HCT116 (cell line): ENCODE measurements at regions not wholly inside any gene's neighbourhood (a gene's known extent, or its start where the extent isn't known, plus 50 kb on each side); places are given as distances from the start of the nearest gene placed in this dataset.

Source experiments
- ATAC-seq: fragments of 200-7000 bp; cut with Tn5 transposase; 2 replicates; pipeline ENCODE4 v1.9.1; 2020; ENCODE audit warnings: mild to moderate bottlenecking, moderate library complexity
- BruUV-seq: library from RNA; stranded (reverse); fragments of 400-500 nt; replicated peaks from 2 replicates; lab custom pipeline; 2021; lab: Mats Ljungman, UMichigan
- CTCF ChIA-PET: fragments of 300-600 bp; sonication (Branson Sonifier 250); formaldehyde crosslinking; loops from one replicate; lab custom pipeline; 2021; ENCODE audit warnings: antibody characterized with exemption; lab: Charles Lee
- POLR2A ChIA-PET: fragments of 300-600, 350-600 bp; sonication (Branson Sonifier 250); formaldehyde crosslinking; loops from one replicate; lab custom pipeline; 2021; ENCODE audit warnings: antibody characterized with exemption; lab: Charles Lee
- RAD21 ChIA-PET, 2 experiments: fragments of 300-600 bp; sonication (Branson Sonifier 250); formaldehyde crosslinking; loops; one replicate each; lab custom pipeline; 2023; ENCODE audit warnings: low total read pairs in 2 of 2; ENCODE audit not compliant: uncharacterized antibody in 2 of 2, unreplicated experiment in 2 of 2, low non-redundant PET in 1 of 2; lab: Charles Lee
- DNase-seq: peaks from one replicate; pipeline ENCODE4 v3.0.0-alpha.2; 2010; ENCODE audit warnings: low read depth, low spot score
- H2AFZ ChIP-seq: fragments of 200-600 bp; shearing (Covaris generic), sonication (generic); 2 replicates; pipeline ENCODE4 v1.6.1; 2017; ENCODE audit warnings: low read depth, mixed run types, mixed read lengths, antibody characterized with exemption, low read length; ENCODE audit not compliant: poor library complexity, severe bottlenecking
- H3K27ac ChIP-seq: 2 replicates; pipeline ENCODE4 v1.5.1; 2012; ENCODE audit warnings: low read depth, low read length
- H3K27me3 ChIP-seq: fragments of 200-600 bp; sonication (generic); 2 replicates; pipeline ENCODE4 v1.6.1; 2016; ENCODE audit warnings: mixed run types, low read length, mixed read lengths; ENCODE audit not compliant: insufficient read depth
- H3K36me3 ChIP-seq, 2 experiments: fragments of 200-500 bp in 1 of 2; fragments of 200-600 bp in 1 of 2; sonication (Bioruptor generic) in 1 of 2; sonication (generic) in 1 of 2; 2 replicates each; pipeline versions ENCODE4 v1.5.1 to v1.6.1; 2014 to 2016; ENCODE audit warnings: low read length in 2 of 2, inconsistent platforms in 1 of 2, mixed read lengths in 1 of 2, mixed run types in 1 of 2; ENCODE audit not compliant: insufficient read depth in 2 of 2, control insufficient read depth in 1 of 2
- H3K4me1 ChIP-seq, 2 experiments: fragments of 200-600 bp in 1 of 2; sonication (generic) in 1 of 2; 2 replicates each; pipeline versions ENCODE4 v1.5.1 to v1.6.1; 2012 to 2017; ENCODE audit warnings: low read length in 2 of 2, inconsistent platforms in 1 of 2, mild to moderate bottlenecking in 1 of 2, mixed read lengths in 1 of 2, mixed run types in 1 of 2, moderate library complexity in 1 of 2; ENCODE audit not compliant: insufficient read depth in 2 of 2, control insufficient read depth in 1 of 2
- H3K4me2 ChIP-seq: fragments of 200-600 bp; sonication (generic); 2 replicates; pipeline ENCODE4 v1.6.1; 2017; ENCODE audit warnings: mixed run types, low read length, mixed read lengths
- H3K4me3 ChIP-seq, 2 experiments: fragments of 200-600 bp in 1 of 2; sonication (generic) in 1 of 2; replicated peaks in 1 of 2; 2 replicates each; pipeline ENCODE4 v1.5.1; 2011 to 2016; ENCODE audit warnings: low read length in 2 of 2, control low read depth in 1 of 2, low read depth in 1 of 2, mild to moderate bottlenecking in 1 of 2, mixed read lengths in 1 of 2, mixed run types in 1 of 2
- H3K79me2 ChIP-seq: fragments of 200-600 bp; sonication (generic); 2 replicates; pipeline ENCODE4 v1.6.1; 2017; ENCODE audit warnings: mild to moderate bottlenecking, mixed run types, low read length, moderate library complexity, mixed read lengths; ENCODE audit not compliant: insufficient read depth
- H3K9ac ChIP-seq: fragments of 200-600 bp; sonication (generic); 2 replicates; pipeline ENCODE4 v1.6.1; 2016; ENCODE audit warnings: low read length, mixed read lengths
- H3K9me2 ChIP-seq: fragments of 200-600 bp; sonication (generic), shearing (Covaris generic); 2 replicates; pipeline ENCODE4 v1.6.1; 2017; ENCODE audit warnings: mixed run types, mild to moderate bottlenecking, moderate library complexity; ENCODE audit not compliant: insufficient read depth
- H3K9me3 ChIP-seq, 2 experiments: fragments of 200-500 bp in 1 of 2; fragments of 200-600 bp in 1 of 2; sonication (Bioruptor generic) in 1 of 2; sonication (generic) in 1 of 2; 2 replicates each; pipeline ENCODE4 v1.6.1; 2014 to 2017; ENCODE audit warnings: low read length in 2 of 2, mixed read lengths in 2 of 2, inconsistent platforms in 1 of 2, low read depth in 1 of 2, mild to moderate bottlenecking in 1 of 2, mixed run types in 1 of 2, moderate library complexity in 1 of 2; ENCODE audit not compliant: control insufficient read depth in 1 of 2, insufficient read depth in 1 of 2
- H4K20me1 ChIP-seq: fragments of 200-600 bp; sonication (generic), shearing (Covaris generic); 2 replicates; pipeline ENCODE4 v1.6.1; 2017; ENCODE audit warnings: mixed run types, mild to moderate bottlenecking, moderate library complexity; ENCODE audit not compliant: insufficient read depth
- EZH2phosphoT487 ChIP-seq: fragments of 200-600 bp; IDR thresholded peaks from 2 replicates; pipeline ENCODE4 v1.6.1; 2018; ENCODE audit warnings: antibody characterized with exemption, borderline replicate concordance
- JUND ChIP-seq: IDR thresholded peaks from 2 replicates; pipeline ENCODE4 v1.6.1; 2012
- POLR2A ChIP-seq: IDR thresholded peaks from 2 replicates; pipeline ENCODE4 v1.7.0; 2011; ENCODE audit warnings: borderline replicate concordance; ENCODE audit not compliant: insufficient read depth, insufficient read length; ENCODE audit errors: extremely low read depth
- POLR2AphosphoS5 ChIP-seq: IDR thresholded peaks from 2 replicates; pipeline ENCODE4 v1.6.1; 2011; ENCODE audit warnings: mild to moderate bottlenecking, low read depth, low read length, moderate library complexity
- SIN3A ChIP-seq: IDR thresholded peaks from 2 replicates; pipeline ENCODE4 v1.6.1; 2012; ENCODE audit warnings: low read depth
- YY1 ChIP-seq: IDR thresholded peaks from 2 replicates; pipeline ENCODE4 v1.6.1; 2011; ENCODE audit warnings: low read length, low read depth, moderate library complexity, mild to moderate bottlenecking; ENCODE audit not compliant: insufficient replicate concordance; ENCODE audit errors: extremely low read depth
- ZNF274 ChIP-seq: fragments of 200-500 bp; sonication (Bioruptor generic); IDR thresholded peaks from 2 replicates; pipeline ENCODE4 v1.6.1; 2014; ENCODE audit warnings: mild to moderate bottlenecking, low read depth, low read length, inconsistent platforms
- intact Hi-C: fragments of 100-400 bp; cut with micrococcal nuclease; formaldehyde crosslinking; loops from 2 replicates; pipeline ENCODE4 v1.10.0; 2022
- TF ChIP-seq, protein P1 (sequence below), 3 experiments: fragments of 200-600 bp in 1 of 3; sonication (generic) in 1 of 3; IDR thresholded peaks in 2 of 3; conservative IDR thresholded peaks in 1 of 3; 2 replicates each; pipeline ENCODE4 v1.5.1; 2012 to 2017; ENCODE audit warnings: low read depth in 2 of 3, low read length in 2 of 3, antibody characterized with exemption in 1 of 3, borderline replicate concordance in 1 of 3, control low read depth in 1 of 3, mild to moderate bottlenecking in 1 of 3, mixed read lengths in 1 of 3, mixed run types in 1 of 3, moderate library complexity in 1 of 3; ENCODE audit not compliant: insufficient read depth in 1 of 3
- TF ChIP-seq, protein P2 (sequence below): IDR thresholded peaks from 2 replicates; pipeline ENCODE4 v1.6.1; 2012; ENCODE audit warnings: low read depth

DNA sequence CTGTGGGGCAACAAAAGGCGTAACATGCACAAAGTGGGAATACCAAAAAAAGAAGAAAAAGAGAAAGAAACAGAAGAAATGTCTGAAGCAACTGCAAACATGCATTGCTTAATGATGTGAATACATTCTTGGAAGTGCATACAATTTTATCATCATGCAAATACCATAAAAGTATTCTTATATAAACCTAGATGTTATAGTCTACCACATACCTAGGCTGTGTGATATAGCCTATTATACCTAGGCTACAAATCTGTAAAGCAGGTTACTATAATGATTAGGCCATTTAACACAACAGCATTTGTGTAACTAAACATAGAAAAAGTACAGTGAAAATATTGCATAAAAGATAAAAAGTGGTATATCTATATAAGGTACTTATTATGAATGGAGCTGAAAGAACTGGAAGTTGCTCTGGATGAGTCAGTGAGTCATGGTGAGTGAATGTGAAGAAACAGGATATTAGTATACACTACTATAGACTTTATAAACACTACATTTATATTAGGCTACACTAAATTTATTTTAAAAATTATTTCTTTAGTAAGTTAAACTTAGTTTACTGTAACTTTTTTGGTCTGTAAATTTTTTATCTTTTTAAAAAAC, 319.4 kb upstream of the KCNH7 start:
- no peaks in the 10 kb centered on the region for H3K27me3 ChIP-seq
- BruUV-seq = no TSS peak
- intact Hi-C loops = loop anchor here (5.0 to 10.0 kb wide), 2 partner anchors 1319 to 1557 kb away; no protein-coding TSS in a partner anchor
- H3K4me1 ChIP-seq = no peaks in the 10 kb centered on the region
- CTCF ChIA-PET = interaction anchor here (1.3 kb wide), 1 partner anchor 25 kb away, joined by 6 read pairs; no protein-coding TSS in a partner anchor
- TF ChIP-seq, protein P1, sequence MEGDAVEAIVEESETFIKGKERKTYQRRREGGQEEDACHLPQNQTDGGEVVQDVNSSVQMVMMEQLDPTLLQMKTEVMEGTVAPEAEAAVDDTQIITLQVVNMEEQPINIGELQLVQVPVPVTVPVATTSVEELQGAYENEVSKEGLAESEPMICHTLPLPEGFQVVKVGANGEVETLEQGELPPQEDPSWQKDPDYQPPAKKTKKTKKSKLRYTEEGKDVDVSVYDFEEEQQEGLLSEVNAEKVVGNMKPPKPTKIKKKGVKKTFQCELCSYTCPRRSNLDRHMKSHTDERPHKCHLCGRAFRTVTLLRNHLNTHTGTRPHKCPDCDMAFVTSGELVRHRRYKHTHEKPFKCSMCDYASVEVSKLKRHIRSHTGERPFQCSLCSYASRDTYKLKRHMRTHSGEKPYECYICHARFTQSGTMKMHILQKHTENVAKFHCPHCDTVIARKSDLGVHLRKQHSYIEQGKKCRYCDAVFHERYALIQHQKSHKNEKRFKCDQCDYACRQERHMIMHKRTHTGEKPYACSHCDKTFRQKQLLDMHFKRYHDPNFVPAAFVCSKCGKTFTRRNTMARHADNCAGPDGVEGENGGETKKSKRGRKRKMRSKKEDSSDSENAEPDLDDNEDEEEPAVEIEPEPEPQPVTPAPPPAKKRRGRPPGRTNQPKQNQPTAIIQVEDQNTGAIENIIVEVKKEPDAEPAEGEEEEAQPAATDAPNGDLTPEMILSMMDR (IDR thresholded peaks at IDR 0.05 in 2 of 3, conservative IDR thresholded peaks at IDR 0.05 in 1 of 3; ENCODE audit: borderline replicate concordance in 1 of 3, insufficient read depth in 1 of 3, low read depth in 2 of 3, low read length in 2 of 3) = no peak
- no peak for TF ChIP-seq YY1
- TF ChIP-seq POLR2AphosphoS5 = no peak
- no peak for TF ChIP-seq JUND
- TF ChIP-seq EZH2phosphoT487 = no peak
- TF ChIP-seq, protein P2, sequence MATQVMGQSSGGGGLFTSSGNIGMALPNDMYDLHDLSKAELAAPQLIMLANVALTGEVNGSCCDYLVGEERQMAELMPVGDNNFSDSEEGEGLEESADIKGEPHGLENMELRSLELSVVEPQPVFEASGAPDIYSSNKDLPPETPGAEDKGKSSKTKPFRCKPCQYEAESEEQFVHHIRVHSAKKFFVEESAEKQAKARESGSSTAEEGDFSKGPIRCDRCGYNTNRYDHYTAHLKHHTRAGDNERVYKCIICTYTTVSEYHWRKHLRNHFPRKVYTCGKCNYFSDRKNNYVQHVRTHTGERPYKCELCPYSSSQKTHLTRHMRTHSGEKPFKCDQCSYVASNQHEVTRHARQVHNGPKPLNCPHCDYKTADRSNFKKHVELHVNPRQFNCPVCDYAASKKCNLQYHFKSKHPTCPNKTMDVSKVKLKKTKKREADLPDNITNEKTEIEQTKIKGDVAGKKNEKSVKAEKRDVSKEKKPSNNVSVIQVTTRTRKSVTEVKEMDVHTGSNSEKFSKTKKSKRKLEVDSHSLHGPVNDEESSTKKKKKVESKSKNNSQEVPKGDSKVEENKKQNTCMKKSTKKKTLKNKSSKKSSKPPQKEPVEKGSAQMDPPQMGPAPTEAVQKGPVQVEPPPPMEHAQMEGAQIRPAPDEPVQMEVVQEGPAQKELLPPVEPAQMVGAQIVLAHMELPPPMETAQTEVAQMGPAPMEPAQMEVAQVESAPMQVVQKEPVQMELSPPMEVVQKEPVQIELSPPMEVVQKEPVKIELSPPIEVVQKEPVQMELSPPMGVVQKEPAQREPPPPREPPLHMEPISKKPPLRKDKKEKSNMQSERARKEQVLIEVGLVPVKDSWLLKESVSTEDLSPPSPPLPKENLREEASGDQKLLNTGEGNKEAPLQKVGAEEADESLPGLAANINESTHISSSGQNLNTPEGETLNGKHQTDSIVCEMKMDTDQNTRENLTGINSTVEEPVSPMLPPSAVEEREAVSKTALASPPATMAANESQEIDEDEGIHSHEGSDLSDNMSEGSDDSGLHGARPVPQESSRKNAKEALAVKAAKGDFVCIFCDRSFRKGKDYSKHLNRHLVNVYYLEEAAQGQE = no peak
- TF ChIP-seq POLR2A = no peak
- no peak for TF ChIP-seq ZNF274
- no peak for TF ChIP-seq SIN3A
- TF ChIP-seq, all 23 proteins: peak for 0
- POLR2A ChIA-PET = no interaction called here
- Histone ChIP-seq H3K9me3 (no peaks in the 10 kb centered on the region), H4K20me1 (no peaks in the 10 kb centered on the region), H3K4me2 (no peak overlapping the region), H3K27ac (no peak overlapping the region), H3K9me2 (no peaks in the 10 kb centered on the region), H3K9ac (no peak overlapping the region), H3K4me3 (no peak overlapping the region), H2AFZ (no peak overlapping the region), H3K79me2 (no peaks in the 10 kb centered on the region), H3K36me3 (no peaks in the 10 kb centered on the region)
- DNase-seq (no peak), ATAC-seq (no peak)
- RAD21 ChIA-PET = no interaction called here
